Mucosa of descending colon (tissue), 3 donors: ENCODE measurements at regions not wholly inside any gene's neighbourhood (a gene's known extent, or its start where the extent isn't known, plus 50 kb on each side); places are given as distances from the start of the nearest gene placed in this dataset.

ENCODE experiments used
- ATAC-seq: fragments of 200-7000 bp; cut with Tn5 transposase; one replicate; pipeline ENCODE4 v1.9.1; 2020; ENCODE audit warnings: mild to moderate bottlenecking, moderate library complexity
- DNase-seq, 3 donors: peaks; one replicate each; pipeline ENCODE4 v3.0.0-alpha.2; 2020
- H3K36me3 ChIP-seq: fragments of 200-600 bp; one replicate; pipeline ENCODE4 v1.8.0; 2021; ENCODE audit warnings: low read depth, mild to moderate bottlenecking
- H3K4me1 ChIP-seq: fragments of 200-600 bp; one replicate; pipeline ENCODE4 v1.8.0; 2021; ENCODE audit warnings: low read depth, mild to moderate bottlenecking
- H3K4me3 ChIP-seq: fragments of 200-600 bp; one replicate; pipeline ENCODE4 v1.8.0; 2021; ENCODE audit warnings: mild to moderate bottlenecking
- H3K9me3 ChIP-seq: fragments of 200-600 bp; one replicate; pipeline ENCODE4 v1.8.0; 2021; ENCODE audit warnings: mild to moderate bottlenecking
- CTCF ChIP-seq: fragments of 200-600 bp; IDR thresholded peaks from one replicate; pipeline ENCODE4 v1.8.0; 2022; ENCODE audit warnings: antibody characterized with exemption, mild to moderate bottlenecking
- intact Hi-C, 2 donors: fragments of 100-400 bp; cut with DNase I in 1 of 2; cut with micrococcal nuclease in 1 of 2; formaldehyde crosslinking; loops; one replicate each; pipeline versions ENCODE4 v1.11.0 to v1.11.1; 2022; cut with DNase I, micrococcal nuclease
- donor health status: DM: no; HTN: no; CAD: no; lungs with moderate emphysema.
- donor health status: DM: no; HTN: no; CAD: no.
- donor health status: DM: no; HTN: yes; CAD: no.

- Histone ChIP-seq H3K4me1 (no peaks in the 10 kb centered on the region), H3K4me3 (no peak overlapping the region), H3K36me3 (no peaks in the 10 kb centered on the region), H3K9me3 (peaks cover 63% of the 10 kb centered on the region)
- DNase-seq: no peak
- no peak for TF ChIP-seq CTCF
- intact Hi-C loops: no loop called here
- no peak for ATAC-seq
Observed at GRCh38 chr16:35516551-35516950, 2057.1 kb downstream of the TP53TG3F start.

GRCh38 chr16:35516971-35517370, 2057.6 kb downstream of the TP53TG3F start:
- Histone ChIP-seq H3K9me3 (peaks cover 64% of the 10 kb centered on the region), H3K4me1 (no peaks in the 10 kb centered on the region), H3K4me3 (no peak overlapping the region), H3K36me3 (no peaks in the 10 kb centered on the region)
- no peak for ATAC-seq
- intact Hi-C loops: no loop called here
- TF ChIP-seq CTCF: no peak
- DNase-seq: no peak

GRCh38 chr16:35523991-35524390, 2064.6 kb downstream of the TP53TG3F start:
- intact Hi-C loops: no loop called here
- no peaks in the 10 kb centered on the region for H3K4me1 ChIP-seq
- H3K9me3 ChIP-seq: peaks cover 75% of the 10 kb centered on the region
- TF ChIP-seq CTCF: no peak
- H3K36me3 ChIP-seq: no peaks in the 10 kb centered on the region
- ATAC-seq (no peak), DNase-seq (no peak)
- H3K4me3 ChIP-seq: no peak overlapping the region

DNA sequence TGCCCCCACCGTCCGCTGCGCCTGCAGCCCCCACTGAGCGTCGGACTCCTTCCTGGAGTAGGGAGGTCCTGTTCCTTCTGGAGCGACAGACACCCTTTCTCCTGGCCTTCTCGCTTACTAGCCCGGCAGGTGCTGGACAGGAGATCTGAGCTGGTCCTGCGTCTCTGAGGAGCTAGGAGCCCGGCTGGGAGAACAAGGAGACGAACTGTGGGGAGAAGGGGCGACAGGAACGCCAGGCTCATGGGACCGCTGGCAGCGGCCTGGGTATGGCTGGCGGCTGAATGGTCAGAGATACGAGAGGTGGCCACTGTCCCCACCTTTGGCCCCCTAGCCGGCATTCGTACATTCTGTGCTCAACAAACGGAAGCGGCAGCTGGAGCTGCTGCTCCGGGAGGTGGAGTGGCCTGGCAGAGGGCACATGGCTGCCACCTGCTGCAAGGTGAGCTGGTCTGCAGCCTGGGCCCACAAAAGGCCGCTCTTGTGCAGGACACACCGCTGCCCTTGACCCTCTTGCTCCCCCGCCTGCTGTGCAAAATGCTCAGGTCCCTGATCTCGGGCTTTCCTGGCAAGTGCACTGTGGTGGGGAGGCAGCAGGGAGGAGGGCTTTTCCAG, 2066.7 kb downstream of the TP53TG3F start:
- Histone ChIP-seq H3K9me3 (peaks cover 70% of the 10 kb centered on the region), H3K4me1 (no peaks in the 10 kb centered on the region), H3K36me3 (no peaks in the 10 kb centered on the region), H3K4me3 (no peak overlapping the region)
- intact Hi-C loops: no loop called here
- no peak for TF ChIP-seq CTCF
- DNase-seq: no peak
- no peak for ATAC-seq

DNA sequence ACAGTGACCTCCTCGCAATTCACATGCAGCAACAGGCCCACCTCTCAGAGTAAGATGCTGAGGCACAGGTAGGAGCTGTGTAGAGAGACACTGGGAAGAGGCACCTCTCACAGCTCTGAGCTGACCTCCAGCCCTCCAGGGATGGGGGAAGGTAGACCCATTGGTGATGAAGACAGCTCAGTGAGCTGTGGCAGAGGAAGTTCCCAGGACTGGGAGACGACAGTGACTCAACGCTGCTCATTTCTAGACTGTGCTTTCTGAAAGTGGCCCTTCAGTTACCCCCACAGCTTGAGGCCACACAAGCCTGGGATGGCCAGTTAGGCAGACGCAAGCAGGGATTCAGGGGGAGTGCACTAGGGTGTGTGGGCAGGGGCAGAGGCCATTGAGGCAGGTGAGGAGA, 2073.2 kb downstream of the TP53TG3F start:
- no peak for TF ChIP-seq CTCF
- Histone ChIP-seq H3K4me1 (no peaks in the 10 kb centered on the region), H3K9me3 (peaks cover 47% of the 10 kb centered on the region), H3K4me3 (no peak overlapping the region), H3K36me3 (no peaks in the 10 kb centered on the region)
- intact Hi-C loops: no loop called here
- DNase-seq (no peak), ATAC-seq (no peak)

DNA sequence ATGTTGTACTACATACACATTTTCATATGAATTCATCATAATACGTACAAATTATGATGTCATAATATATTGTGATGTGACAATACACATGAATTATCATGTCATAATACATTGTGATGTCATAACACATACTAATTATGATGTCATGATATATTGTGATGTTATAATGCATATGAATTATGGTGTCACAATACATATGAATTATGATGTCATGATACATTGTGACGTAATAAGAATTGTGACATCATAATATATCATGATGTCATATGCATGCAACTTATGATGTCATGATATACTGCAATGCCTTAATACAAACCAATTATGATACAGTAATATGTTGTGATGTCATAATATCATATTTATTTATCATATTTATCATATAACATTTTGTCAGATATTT, 2074.3 kb downstream of the TP53TG3F start:
- intact Hi-C loops: no loop called here
- H3K4me1 ChIP-seq: no peaks in the 10 kb centered on the region
- H3K36me3 ChIP-seq: no peaks in the 10 kb centered on the region
- H3K9me3 ChIP-seq: peaks cover 36% of the 10 kb centered on the region
- no peak for DNase-seq
- no peak overlapping the region for H3K4me3 ChIP-seq
- no peak for ATAC-seq
- TF ChIP-seq CTCF: no peak
